ELR (cell line): ENCODE measurements at regions not wholly inside any gene's neighbourhood (a gene's known extent, or its start where the extent isn't known, plus 50 kb on each side); places are given as distances from the start of the nearest gene placed in this dataset.
A peak's percentile ranks its signal among the peaks of the same experiment; 100 is the strongest.

Source experiments
- DNase-seq: peaks from one replicate; pipeline ENCODE4 v3.0.0-alpha.2; 2015; ENCODE audit warnings: low read depth

DNA sequence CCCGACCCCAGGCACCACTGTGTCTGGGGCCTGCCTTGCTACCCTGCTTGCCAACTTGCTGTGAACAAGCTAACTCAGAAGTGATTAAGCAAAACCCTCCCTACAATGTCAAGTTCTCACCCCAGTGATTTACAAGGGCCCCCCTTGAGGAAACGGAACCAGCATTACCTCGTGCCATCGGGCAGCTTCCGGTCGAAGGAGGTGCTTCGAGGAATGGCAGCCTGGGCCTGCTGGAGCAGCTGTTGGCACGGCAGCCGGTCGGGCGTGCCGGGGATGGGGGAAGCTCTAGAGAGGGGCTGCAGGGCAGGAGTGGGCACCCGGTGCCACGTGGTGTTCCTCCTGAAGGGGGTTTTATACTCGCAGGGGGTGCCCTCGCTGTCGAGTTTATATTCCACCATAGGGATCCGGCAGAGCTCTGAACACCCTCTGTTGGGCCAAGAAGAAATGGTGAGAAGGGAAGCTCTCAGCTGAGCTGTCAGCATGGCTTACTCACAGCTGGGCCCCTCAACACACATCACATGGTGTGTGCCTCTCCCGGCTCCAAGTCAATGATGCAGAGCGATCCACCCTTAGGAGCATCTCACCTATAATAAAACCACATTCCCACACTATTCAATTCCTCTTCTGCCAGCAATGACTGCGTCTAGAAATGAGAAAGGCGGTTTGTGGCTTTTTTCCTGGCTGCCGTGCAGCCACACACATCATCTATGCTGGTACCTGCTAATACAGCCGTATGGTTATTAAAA is 184.4 kb downstream of the SIPA1L2 start:
- no peak for DNase-seq

DNA sequence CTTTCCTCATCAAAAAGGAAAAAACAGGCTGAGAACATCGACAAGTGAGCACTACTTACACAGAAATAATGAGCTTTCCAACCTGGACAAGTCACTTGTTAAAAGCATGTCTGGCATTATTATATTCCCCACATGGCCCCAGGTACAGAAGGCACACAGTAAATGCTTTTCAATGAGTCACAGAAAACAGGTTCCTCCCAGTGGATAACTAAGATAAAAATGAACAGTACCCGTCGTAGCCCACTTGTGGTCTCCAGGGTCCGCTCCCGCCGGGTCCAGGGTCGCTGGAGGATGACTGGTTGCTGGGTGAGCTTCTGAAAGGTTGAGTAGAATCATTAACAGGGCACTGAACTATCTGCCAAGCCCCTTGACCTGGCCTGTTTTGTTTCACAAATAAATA is 186.6 kb downstream of the SIPA1L2 start:
- DNase-seq, result no peak

DNA sequence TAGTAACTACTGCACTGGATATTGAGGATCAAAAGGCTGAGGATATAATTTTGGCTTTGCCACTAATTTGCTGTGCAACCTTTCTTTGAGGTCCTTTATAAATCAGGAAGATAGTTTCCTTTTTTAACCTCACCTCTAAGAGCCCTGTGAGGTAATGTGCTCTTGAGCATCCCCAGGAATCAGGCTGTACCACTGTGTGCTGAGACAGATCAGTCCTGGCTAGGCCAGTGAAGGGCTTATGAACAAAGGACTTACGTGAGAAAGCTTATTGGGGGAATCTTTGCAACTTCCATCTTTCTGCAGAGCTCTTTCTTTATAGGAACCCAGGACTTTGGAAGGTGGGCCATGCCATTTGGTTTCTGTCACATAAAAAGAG is 188.9 kb downstream of the SIPA1L2 start:
- no peak for DNase-seq

DNA sequence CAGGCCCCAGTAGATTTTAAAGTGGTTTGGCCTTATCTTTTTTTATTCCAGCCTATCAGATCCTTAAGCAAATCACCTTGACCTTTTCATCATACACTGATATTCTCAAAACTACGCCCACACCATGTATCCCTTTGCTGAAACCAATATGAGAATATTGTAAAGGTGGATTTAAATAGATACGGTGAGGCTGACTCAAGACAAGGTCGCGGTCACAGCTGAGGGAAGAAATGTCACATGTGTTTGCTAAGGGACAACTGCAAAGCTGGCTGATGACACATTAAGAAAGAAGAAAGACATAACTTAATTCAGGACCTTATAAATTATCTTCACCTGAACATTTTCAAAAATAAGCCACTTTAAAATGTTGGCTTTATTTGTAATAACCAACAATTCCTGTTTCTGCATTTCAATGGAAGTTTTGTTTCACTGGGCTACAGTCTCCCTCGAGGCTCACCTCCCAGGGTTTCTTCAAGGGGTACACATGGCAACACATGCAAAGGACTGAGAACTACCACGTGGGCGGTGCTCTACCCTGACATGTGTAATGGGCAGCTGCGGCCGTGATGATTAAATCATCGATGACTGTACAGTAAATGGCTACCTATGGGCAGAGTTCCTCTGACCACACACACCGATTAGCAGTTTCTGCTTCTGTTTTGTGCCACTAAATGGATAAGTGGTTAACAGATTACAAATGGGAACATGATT is 189.5 kb downstream of the SIPA1L2 start:
- peak; percentile 13 for DNase-seq

DNA sequence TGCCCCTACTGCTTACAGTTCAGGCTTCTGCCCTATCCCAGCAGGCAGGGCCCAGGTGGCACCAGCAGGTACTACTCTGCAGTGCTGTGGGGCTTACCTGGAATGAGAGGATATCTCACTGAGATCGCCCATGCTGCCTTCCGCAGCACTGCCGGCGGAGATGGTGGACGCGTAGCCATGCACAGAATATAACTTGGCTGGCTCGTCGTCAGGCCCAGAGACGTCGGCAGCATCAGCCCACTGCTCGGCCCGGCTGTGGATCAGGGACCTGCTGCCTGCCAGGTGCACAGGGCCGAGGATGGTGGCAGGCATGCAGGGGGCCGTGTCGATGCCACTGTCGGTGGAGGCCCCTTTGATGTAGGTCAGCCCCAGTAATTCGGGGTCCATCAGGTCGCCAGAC is 190.9 kb downstream of the SIPA1L2 start:
- no peak for DNase-seq

DNA sequence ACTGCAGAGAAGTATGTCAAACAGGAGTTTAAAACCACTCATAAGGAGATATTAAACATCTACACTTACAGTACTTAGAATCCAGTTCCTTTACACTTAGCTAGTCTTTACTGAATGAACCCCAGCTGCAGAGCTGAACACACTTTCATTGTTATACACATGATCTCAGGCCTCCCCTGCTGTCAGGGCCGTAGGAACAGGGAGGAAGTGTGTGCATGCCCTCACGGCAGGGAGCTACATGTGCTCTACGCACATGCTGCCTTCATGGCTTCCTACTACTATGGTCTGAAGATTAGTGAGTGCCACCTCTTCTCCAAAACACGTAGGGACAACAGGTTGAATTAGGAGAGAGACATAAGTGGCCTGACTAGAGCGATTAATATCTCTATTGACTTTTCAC is 191.5 kb downstream of the SIPA1L2 start:
- no peak for DNase-seq

DNA sequence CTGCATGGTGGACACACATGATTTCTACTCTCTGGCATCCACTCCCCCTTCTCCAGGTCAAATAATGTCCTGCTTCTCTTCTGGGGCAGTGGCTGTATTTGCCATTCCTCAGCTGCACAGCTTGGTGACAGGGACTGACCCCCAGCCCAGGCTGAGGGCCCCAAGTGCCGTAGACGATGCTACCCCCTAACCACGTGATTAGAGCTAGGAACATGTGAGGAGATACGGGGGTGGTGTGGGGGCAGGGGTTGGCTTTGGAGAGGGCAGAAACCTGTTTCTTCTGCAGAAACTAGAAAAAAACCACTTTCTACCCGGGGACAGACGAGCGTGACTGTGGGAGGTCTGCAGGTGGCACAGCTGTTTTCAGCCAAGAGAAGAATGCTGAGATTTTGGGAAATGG is 192.4 kb downstream of the SIPA1L2 start:
- DNase-seq, result no peak

DNA sequence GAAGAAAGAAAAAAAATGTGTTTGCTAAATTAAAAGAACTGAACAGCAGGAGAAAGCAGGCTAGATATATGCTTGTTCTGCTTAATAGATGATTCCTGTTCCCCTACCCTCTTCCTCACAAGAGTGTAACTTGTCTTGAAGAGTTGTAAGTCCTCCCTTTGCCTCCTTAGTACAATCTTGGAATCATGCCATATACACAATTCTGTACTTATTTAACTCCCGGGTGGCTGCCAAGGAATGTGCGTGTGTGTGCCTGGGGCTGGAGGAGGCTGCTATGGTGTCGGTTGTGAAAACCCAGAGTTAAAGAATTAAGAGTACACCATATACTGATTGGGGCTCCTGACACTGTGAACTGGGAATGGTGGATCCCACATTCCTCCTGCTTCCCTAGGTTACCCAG is 194.2 kb downstream of the SIPA1L2 start:
- DNase-seq, result no peak

DNA sequence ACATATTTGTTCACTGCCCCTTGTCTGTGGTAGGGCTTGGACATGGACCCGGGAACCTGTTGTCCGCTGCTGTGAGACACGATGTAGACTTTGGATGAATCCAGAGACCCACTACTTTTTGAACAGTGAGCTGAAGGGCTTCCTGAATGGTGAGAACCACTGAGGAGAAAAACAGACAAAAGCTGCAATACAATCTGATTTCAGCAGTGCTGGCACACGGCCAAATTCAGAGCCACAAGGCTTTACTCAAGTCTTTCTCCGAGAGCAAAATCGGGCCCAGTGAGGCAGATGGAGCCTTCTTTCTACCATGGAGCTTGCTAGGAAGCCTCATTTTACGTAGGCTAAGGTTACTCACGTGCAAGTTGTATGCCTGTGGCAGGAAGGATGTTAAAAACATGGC is 197.6 kb downstream of the SIPA1L2 start:
- no peak for DNase-seq

DNA sequence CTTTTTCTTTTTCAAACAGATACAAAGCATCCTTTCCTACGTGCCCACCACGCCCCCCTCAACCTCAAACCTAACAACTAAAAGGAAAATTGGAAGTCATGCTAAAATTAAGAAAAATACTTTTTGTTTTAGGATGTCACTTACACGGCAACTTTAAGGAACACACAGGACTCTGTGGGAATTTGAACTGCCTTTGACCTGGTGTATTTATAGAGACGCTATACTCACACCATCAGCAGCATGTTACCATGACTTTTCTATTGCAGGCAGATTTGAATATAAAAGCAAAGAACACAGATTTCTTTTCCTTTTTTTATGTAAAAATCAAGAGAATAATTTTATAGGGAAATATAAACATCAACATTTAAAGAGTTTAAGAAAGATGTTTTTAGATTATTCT is 198.2 kb downstream of the SIPA1L2 start:
- DNase-seq, result no peak

DNA sequence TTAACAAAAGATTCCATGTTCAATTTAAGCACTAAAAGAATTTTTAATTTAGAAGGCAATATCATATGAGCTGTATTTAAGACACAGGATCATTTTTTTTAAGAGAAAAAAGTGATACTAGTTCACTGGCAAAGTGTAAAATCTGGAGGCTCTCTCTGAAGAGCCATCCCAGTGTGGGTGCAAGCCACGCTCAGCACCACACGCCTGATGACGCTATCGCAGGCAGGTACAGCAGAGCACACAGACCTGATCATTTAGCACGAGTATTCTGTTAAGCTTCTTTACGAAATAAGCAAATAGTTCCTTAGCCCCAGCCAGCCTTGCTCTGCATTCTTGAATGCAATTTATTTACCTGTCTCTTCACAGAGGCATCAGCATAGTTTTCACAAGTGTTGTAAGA is 198.6 kb downstream of the SIPA1L2 start:
- no peak for DNase-seq

DNA sequence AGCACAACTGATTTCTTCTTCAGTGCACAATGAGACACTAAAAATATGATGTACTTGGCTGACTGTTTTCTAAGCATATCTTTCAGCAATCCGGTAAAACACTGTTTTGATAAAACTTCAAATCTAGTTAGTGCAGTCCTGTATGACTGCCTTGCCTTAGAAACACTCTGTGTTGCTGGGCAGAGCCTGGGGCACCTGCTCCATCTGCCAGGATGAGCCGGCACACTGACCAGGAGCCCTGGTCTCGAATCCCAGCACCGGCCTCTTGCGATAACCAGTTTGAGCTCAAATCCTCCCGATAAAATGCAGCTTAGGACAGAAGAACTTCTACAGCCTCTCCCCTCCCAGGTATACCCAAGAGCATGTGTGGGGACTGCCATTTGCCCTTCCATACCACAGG is 199.5 kb downstream of the SIPA1L2 start:
- no peak for DNase-seq

DNA sequence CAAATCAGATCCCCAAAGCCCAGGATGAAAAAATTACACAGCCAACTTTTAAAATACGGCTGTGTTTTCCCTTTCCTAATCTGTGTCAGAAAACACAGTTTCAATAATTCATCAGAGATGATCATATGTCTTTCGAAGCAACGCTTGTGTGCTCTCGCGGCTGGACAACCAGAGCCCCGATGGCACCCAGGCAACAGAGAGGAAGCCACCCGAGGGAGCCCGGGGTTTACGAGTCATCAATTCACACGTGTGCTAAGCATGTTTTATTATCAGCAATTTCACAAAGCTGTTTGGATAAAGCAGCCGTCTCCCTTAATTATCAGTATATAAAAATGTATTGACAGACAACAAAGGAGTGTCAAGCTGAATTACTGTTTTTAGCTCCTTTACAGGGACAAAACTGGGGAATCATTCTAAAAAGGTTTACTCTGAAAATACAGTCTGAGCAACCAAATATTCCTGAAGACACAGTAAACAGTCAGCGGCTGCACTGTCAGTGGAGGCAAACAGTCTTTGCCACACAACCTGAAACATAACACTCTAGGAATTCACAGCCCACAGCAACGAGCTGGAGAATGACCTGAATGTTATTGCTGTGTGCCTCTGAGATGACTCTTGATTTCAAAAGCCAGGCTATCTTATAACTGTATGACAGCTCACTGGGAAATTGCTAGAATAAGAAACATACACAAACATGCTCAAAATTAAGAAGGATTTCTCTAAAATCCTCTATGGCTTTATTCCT is 201.0 kb downstream of the SIPA1L2 start:
- DNase-seq, result peak; percentile 8

DNA sequence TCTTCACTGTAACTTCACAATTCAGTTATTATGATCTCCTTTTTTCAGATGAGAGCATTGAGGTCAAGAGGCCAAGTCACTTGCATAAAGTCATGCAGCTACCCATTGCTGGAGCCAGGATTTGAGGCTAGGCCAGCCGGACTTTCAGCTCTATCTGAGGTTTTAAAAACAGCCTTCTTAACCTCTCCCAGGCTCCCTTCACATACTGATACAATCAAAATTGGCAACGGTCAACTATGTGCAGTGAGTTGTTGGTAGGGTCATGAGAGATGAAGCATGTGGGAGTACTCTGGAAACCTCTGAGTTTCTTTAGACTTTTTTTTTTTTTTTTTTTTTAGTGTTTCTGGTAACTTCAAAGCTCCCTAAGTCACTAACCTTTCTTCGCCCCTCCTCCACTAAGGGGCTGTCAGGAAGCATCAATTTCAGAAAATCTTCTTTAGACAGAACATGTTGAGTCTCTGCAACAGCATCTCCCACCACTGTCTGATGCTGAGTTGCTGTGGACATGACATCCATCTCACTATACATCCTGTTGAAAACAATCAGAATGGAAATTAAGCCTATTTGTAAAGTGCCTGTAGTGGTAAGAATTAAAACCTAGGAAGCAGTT is 201.8 kb downstream of the SIPA1L2 start:
- no peak for DNase-seq

DNA sequence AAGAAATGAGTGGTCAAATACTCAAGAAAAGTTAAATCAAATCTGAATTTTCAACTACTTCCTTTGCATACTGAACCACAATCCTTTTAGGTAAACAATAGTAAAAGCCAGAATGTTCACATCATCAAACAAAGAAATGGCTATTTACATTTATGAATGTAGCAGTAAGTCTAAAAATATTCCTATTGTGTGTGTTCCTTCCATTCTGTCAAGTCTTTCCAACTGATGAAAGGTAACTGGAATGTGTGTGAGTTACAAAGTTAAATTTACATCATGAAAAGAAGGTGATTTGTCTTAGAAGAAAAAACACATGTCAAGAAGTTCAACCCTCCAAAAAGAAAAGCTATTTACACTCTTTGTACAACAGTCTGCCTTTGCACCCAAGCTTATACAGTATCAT is 203.1 kb downstream of the SIPA1L2 start:
- DNase-seq, result no peak

DNA sequence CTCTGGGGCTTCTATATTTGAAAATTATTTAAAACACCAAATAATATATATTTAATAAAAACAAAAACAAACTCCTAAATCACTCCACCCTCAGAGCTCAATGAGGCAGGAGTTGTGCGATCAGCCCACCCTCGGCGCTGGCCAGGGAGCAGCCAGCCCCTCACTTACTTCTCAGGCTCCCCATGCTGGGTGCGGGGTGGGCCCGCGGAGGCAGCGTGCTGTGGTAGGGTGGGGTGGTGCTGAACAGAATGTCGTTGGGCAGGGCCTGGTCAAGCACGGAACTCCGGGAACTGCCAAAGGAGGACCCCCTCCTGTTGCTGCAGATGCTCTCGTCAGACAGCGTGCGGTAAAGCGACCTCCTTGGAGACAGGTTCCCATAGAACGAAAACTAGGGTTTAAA is 204.5 kb downstream of the SIPA1L2 start:
- DNase-seq, result no peak

DNA sequence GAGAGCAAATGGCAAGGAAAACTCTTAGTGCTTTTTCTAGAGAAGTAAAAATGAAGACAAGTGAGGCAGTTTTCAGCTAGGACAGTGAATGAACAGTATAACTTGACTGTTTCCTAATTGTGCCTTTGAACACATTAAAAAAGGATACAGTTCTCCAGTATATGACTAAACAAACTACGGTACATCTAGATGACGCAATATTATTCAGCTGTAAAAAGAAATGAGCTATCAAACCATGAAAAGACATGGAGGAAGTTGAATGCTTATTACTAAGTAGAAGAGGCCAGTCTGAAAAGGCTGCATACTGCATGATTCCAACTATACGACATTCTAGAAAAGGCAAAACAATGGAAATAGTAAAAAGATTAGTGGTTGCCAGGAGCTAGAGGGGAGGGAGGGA is 206.3 kb downstream of the SIPA1L2 start:
- DNase-seq, result no peak

DNA sequence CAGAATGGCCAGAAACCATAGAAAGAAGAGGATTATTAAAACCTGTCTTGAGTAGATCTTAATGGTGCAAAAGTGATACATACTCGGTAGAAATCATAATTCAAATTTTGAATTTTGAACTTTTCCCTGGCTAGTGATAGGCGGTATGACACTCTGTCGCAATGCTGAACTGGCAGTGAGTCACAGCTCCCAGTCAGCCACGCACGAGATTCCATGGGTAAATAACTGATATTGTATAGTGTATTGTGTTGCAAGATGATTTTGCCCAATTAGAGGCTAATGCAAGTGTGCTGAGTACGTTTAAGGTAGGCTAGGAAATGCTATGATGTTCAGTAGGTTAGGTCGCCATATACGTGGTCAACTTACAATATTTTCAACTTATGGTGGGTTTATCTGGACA is 207.0 kb downstream of the SIPA1L2 start:
- DNase-seq, result peak; percentile 29

DNA sequence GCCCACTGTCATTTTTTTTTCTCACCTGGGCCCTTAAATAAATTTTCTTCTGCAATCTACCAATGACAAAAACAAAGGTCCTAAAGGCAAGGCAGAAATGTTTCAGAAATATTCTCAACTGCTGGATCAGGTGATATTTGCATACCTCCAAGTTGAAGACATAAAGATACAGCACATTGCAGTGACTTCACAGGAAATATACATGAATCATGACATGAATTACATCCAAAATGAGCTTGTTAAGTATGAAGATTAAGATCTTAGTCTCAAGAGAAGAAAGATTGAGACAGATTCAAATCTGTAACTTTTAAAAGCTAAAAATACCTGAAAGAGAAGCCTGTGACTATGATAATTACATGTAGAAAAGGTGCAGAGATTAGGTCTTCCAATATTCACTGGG is 207.8 kb downstream of the SIPA1L2 start:
- peak; percentile 40 for DNase-seq

DNA sequence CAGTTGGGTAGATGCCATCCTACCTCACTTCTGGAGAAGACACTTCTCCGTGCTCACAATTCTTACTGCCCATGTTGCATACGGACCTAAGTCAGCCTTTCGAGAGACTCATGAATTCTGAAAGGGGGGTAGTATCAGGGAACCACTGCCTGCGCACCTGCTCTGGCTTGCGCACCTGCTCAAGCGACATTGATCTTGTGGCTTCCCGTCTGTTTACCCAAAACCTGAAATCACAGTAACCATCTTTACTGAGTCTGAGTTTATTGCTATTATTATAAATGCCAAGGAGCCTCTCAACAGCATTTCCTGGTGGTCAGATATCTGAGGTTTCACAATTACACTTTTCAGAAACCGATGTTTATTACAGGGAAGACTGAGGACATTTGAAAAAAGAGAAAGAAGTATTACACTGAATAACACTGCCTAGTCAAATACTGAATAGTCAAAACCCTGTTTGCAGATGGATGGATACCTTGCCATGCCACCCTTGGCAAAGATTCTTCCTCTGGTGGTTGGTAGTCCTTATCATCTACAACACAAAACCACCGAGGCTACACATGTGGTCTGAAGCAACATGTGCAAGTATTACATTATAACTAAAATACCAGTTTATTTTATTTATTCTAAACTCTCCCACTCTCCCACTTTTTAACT is 208.7 kb downstream of the SIPA1L2 start:
- no peak for DNase-seq

DNA sequence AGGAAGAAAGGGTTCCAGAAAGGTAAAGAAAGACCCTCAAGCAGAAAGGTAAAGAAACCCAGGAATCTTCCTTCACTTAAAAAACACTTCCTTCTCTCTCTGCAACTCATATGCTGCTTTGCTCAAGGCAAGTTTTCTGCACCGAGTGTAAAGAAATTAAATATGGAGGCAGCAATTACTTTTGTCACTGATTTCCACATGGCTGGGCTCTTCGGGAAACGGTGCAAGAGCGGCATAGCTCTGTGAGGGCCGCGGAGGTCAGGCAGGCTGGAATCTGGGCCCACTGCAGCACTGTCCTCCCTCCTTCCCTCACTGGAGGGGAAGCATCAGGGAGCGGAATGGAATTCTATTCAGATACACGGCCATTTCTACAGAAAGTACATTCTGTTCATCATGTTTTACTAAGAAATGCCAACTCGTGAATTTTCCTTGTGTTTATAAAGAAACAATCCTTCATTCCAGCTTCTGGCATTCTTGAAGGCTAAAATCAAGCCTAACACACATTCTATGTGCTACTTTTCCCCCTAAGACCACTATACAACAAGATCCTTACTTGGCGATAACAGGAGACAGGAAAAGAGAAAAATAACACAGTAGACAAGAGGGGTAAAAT is 212.2 kb downstream of the SIPA1L2 start:
- DNase-seq, result no peak

DNA sequence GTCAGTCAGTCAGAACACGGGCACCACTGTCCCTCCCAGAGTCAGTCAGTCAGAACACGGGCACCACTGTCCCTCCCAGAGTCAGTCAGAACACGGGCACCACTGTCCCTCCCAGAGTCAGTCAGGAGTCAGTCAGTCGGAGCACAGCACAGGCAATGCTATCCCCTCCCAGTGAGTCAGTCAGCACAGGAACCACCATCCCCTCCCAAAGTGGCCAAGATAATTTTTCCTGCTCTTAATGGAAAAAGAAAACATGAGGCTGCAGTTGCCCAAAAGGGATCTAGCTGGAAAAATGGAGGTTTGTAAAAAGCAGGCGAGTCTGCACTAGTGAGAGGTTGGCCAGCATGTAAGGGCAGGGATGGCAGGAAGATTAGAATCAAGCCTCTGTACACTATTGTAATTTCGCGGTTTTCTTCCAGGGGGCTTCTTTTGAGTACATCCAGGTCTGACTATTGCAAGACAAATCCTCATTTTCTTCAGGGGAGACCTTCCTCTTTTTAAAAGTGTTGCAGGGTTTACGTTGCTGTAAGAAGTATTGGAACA is 213.8 kb downstream of the SIPA1L2 start:
- no peak for DNase-seq
